KOPT-K1 (cell line): ENCODE measurements at regions not wholly inside any gene's neighbourhood (a gene's known extent, or its start where the extent isn't known, plus 50 kb on each side); places are given as distances from the start of the nearest gene placed in this dataset.

ENCODE experiments used
- H3K27ac ChIP-seq: fragments of 200-600 bp; sonication (generic); 2 replicates; pipeline ENCODE4 v1.5.1; 2016; ENCODE audit warnings: antibody characterized with exemption, mild to moderate bottlenecking, low read depth, low read length; ENCODE audit not compliant: poor library complexity, severe bottlenecking
- H3K36me3 ChIP-seq: fragments of 200-600 bp; sonication (generic); 2 replicates; pipeline ENCODE4 v1.5.1; 2017; ENCODE audit warnings: antibody characterized with exemption, mild to moderate bottlenecking, low read length, moderate library complexity; ENCODE audit not compliant: insufficient read depth
- H3K9me3 ChIP-seq: fragments of 200-600 bp; sonication (generic); 2 replicates; pipeline ENCODE4 v1.5.1; 2017; ENCODE audit warnings: antibody characterized with exemption, low read length, mild to moderate bottlenecking; ENCODE audit not compliant: insufficient read depth, poor library complexity, severe bottlenecking

GRCh38 chr5:165757791-165758190 lies 2252.4 kb downstream of the MAT2B start:
- Histone ChIP-seq H3K27ac (no peak overlapping the region), H3K36me3 (no peaks in the 10 kb centered on the region), H3K9me3 (no peaks in the 10 kb centered on the region)

- Histone ChIP-seq H3K9me3 (no peaks in the 10 kb centered on the region), H3K36me3 (no peaks in the 10 kb centered on the region), H3K27ac (no peak overlapping the region)
Observed at GRCh38 chr5:165775111-165775510, 2269.7 kb downstream of the MAT2B start.

- Histone ChIP-seq H3K36me3 (no peaks in the 10 kb centered on the region), H3K9me3 (no peaks in the 10 kb centered on the region), H3K27ac (no peak overlapping the region)
Observed at GRCh38 chr5:165779505-165779904, 2274.1 kb downstream of the MAT2B start.

GRCh38 chr5:165780901-165781300 lies 2275.5 kb downstream of the MAT2B start:
- no peaks in the 10 kb centered on the region for H3K9me3 ChIP-seq
- H3K27ac ChIP-seq: no peak overlapping the region
- no peaks in the 10 kb centered on the region for H3K36me3 ChIP-seq

- Histone ChIP-seq H3K36me3 (no peaks in the 10 kb centered on the region), H3K9me3 (no peaks in the 10 kb centered on the region), H3K27ac (no peak overlapping the region)
Observed at GRCh38 chr5:165781738-165782137, 2276.3 kb downstream of the MAT2B start.

- Histone ChIP-seq H3K9me3 (no peaks in the 10 kb centered on the region), H3K36me3 (no peaks in the 10 kb centered on the region), H3K27ac (no peak overlapping the region)
Observed at GRCh38 chr5:165783024-165783423, 2277.6 kb downstream of the MAT2B start.

- Histone ChIP-seq H3K27ac (no peak overlapping the region), H3K9me3 (no peaks in the 10 kb centered on the region), H3K36me3 (no peaks in the 10 kb centered on the region)
Observed at GRCh38 chr5:165786073-165786472, 2280.7 kb downstream of the MAT2B start.

- Histone ChIP-seq H3K9me3 (no peaks in the 10 kb centered on the region), H3K27ac (no peak overlapping the region), H3K36me3 (no peaks in the 10 kb centered on the region)
Observed at GRCh38 chr5:165795073-165795472, 2289.7 kb downstream of the MAT2B start.

- Histone ChIP-seq H3K27ac (no peak overlapping the region), H3K36me3 (no peaks in the 10 kb centered on the region), H3K9me3 (no peaks in the 10 kb centered on the region)
Observed at GRCh38 chr5:165805756-165806155, 2300.3 kb downstream of the MAT2B start.

- H3K9me3 ChIP-seq: no peaks in the 10 kb centered on the region
- no peaks in the 10 kb centered on the region for H3K36me3 ChIP-seq
- no peak overlapping the region for H3K27ac ChIP-seq
Observed at GRCh38 chr5:165808335-165808734, 2302.9 kb downstream of the MAT2B start.

- H3K9me3 ChIP-seq: no peaks in the 10 kb centered on the region
- no peaks in the 10 kb centered on the region for H3K36me3 ChIP-seq
- H3K27ac ChIP-seq: no peak overlapping the region
Observed at GRCh38 chr5:165809914-165810313, 2304.5 kb downstream of the MAT2B start.

GRCh38 chr5:165829504-165829903 lies 2324.1 kb downstream of the MAT2B start:
- Histone ChIP-seq H3K9me3 (no peaks in the 10 kb centered on the region), H3K36me3 (no peaks in the 10 kb centered on the region), H3K27ac (no peak overlapping the region)

- Histone ChIP-seq H3K27ac (no peak overlapping the region), H3K36me3 (no peaks in the 10 kb centered on the region), H3K9me3 (no peaks in the 10 kb centered on the region)
Observed at GRCh38 chr5:165834891-165835290, 2329.5 kb downstream of the MAT2B start.

GRCh38 chr5:165836046-165836445 lies 2330.6 kb downstream of the MAT2B start:
- Histone ChIP-seq H3K27ac (no peak overlapping the region), H3K36me3 (no peaks in the 10 kb centered on the region), H3K9me3 (no peaks in the 10 kb centered on the region)

GRCh38 chr5:165837286-165837685 lies 2331.9 kb downstream of the MAT2B start:
- no peaks in the 10 kb centered on the region for H3K36me3 ChIP-seq
- H3K9me3 ChIP-seq: no peaks in the 10 kb centered on the region
- H3K27ac ChIP-seq: no peak overlapping the region

GRCh38 chr5:165844571-165844970 lies 2339.2 kb downstream of the MAT2B start:
- no peaks in the 10 kb centered on the region for H3K36me3 ChIP-seq
- H3K9me3 ChIP-seq: no peaks in the 10 kb centered on the region
- no peak overlapping the region for H3K27ac ChIP-seq

GRCh38 chr5:165858118-165858517 lies 2352.7 kb downstream of the MAT2B start:
- H3K9me3 ChIP-seq: no peaks in the 10 kb centered on the region
- H3K27ac ChIP-seq: no peak overlapping the region
- no peaks in the 10 kb centered on the region for H3K36me3 ChIP-seq
